ENCODE measurements at regions not wholly inside any gene's neighbourhood (a gene's known extent, or its start where the extent isn't known, plus 50 kb on each side); places are given as distances from the start of the nearest gene placed in this dataset.

- H2AFZ ChIP-seq (ENCODE audit: control insufficient read depth, low read length), result no peak overlapping the region
- H3K9me1 ChIP-seq (ENCODE audit: control insufficient read depth, extremely low read depth, insufficient read depth, low read length), result no peaks in the 10 kb centered on the region
- no peaks in the 10 kb centered on the region for H3K4me1 ChIP-seq (ENCODE audit: control insufficient read depth, extremely low read depth, insufficient read depth, low read length)
- dilution Hi-C loops (cut with MboI; ENCODE audit: extremely low pct_ligation_motif_present, low sequenced_read_pairs), result no loop called here
- no peak overlapping the region for H3K9ac ChIP-seq (ENCODE audit: control insufficient read depth, extremely low read depth, insufficient read depth, low read length)
- no peaks in the 10 kb centered on the region for H3K9me3 ChIP-seq (ENCODE audit: control insufficient read depth, low read depth, low read length)
- H3K4me2 ChIP-seq (ENCODE audit: control insufficient read depth, extremely low read depth, insufficient read depth, low read depth, low read length), result no peak overlapping the region
- H3K79me2 ChIP-seq (ENCODE audit: control insufficient read depth, insufficient read depth, low read length), result no peaks in the 10 kb centered on the region
- no peaks in the 10 kb centered on the region for H3K36me3 ChIP-seq (ENCODE audit: control insufficient read depth in 2 of 2, extremely low read depth in 1 of 2, insufficient read depth in 2 of 2, low read length in 2 of 2)
- H3K4me3 ChIP-seq (ENCODE audit: control insufficient read depth in 2 of 3, extremely low read depth in 1 of 3, insufficient read depth in 2 of 3, low read depth in 1 of 3, low read length in 3 of 3), result no peak overlapping the region
- H4K20me1 ChIP-seq (ENCODE audit: control insufficient read depth, extremely low read depth, insufficient read depth, low read length), result no peaks in the 10 kb centered on the region
- no peaks in the 10 kb centered on the region for H3K27me3 ChIP-seq (ENCODE audit: control insufficient read depth, extremely low read depth, insufficient read depth, low read length)
- H3K27ac ChIP-seq (ENCODE audit: control insufficient read depth, insufficient read depth, low read length), result no peak overlapping the region
- DNase-seq (ENCODE audit: low read depth, low spot score) (no peak), FAIRE-seq (no peak)
- TF ChIP-seq CTCF (optimal IDR thresholded peaks at IDR 0.05 in 1 of 3, IDR thresholded peaks at IDR 0.05 in 1 of 3, conservative IDR thresholded peaks at IDR 0.05 in 1 of 3; ENCODE audit: extremely low read depth in 1 of 3, insufficient read depth in 2 of 3, low read length in 3 of 3) (no peak), EZH2 (IDR thresholded peaks at IDR 0.05; ENCODE audit: low read length) (no peak)
Observed at GRCh38 chr20:12262747-12263146, 345.1 kb downstream of the BTBD3 start.

DNA sequence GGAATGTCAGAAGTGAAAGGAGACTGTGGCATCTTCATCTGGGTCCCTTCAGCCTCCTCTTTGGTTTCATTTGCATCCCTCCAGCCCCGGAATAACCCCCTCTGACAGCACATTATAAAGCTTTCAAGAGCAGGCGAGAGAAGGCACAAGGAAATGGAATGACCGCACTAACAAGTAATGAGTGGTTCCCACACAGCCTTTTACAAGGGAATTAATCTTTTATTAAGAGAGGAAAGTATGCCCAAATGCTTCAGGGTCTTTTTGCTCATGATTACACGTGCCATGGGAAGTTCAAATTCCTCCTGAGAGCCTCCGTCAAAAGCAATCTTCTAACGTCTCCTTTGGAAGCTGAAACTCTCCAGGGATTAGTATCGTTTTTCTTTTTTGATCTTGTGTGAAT lies 347.0 kb downstream of the BTBD3 start:
- Histone ChIP-seq H4K20me1 (ENCODE audit: control insufficient read depth, extremely low read depth, insufficient read depth, low read length) (no peaks in the 10 kb centered on the region), H3K4me1 (ENCODE audit: control insufficient read depth, extremely low read depth, insufficient read depth, low read length) (no peaks in the 10 kb centered on the region), H3K36me3 (ENCODE audit: control insufficient read depth in 2 of 2, extremely low read depth in 1 of 2, insufficient read depth in 2 of 2, low read length in 2 of 2) (no peaks in the 10 kb centered on the region), H3K9ac (ENCODE audit: control insufficient read depth, extremely low read depth, insufficient read depth, low read length) (no peak overlapping the region), H3K79me2 (ENCODE audit: control insufficient read depth, insufficient read depth, low read length) (no peaks in the 10 kb centered on the region), H3K4me2 (ENCODE audit: control insufficient read depth, extremely low read depth, insufficient read depth, low read depth, low read length) (no peak overlapping the region), H3K27ac (ENCODE audit: control insufficient read depth, insufficient read depth, low read length) (no peak overlapping the region), H3K9me3 (ENCODE audit: control insufficient read depth, low read depth, low read length) (no peaks in the 10 kb centered on the region), H2AFZ (ENCODE audit: control insufficient read depth, low read length) (no peak overlapping the region), H3K9me1 (ENCODE audit: control insufficient read depth, extremely low read depth, insufficient read depth, low read length) (no peaks in the 10 kb centered on the region), H3K27me3 (ENCODE audit: control insufficient read depth, extremely low read depth, insufficient read depth, low read length) (no peaks in the 10 kb centered on the region), H3K4me3 (ENCODE audit: control insufficient read depth in 2 of 3, extremely low read depth in 1 of 3, insufficient read depth in 2 of 3, low read depth in 1 of 3, low read length in 3 of 3) (no peak overlapping the region)
- FAIRE-seq (no peak), DNase-seq (ENCODE audit: low read depth, low spot score) (no peak)
- dilution Hi-C loops (cut with MboI; ENCODE audit: extremely low pct_ligation_motif_present, low sequenced_read_pairs), result no loop called here
- TF ChIP-seq EZH2 (IDR thresholded peaks at IDR 0.05; ENCODE audit: low read length), result no peak

DNA sequence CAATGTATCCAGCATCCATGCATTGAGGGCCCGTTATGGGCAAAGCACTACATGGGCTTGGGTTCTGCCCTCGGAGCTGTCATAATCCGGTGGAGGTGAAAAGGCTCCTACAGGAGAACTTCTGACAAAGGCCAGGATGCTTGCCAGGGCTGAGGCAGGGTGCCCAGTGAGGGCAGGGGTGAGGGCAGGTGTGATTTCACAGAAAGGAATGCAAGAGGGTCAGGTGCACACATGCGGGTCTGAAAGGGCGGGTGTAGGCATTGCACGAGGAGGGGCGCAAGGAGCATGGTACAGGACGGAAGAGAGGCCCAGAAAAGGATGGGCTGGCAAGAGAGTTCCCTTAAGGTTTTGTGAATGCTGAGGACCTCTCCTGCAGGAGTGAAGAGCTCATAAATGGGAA lies 348.0 kb downstream of the BTBD3 start:
- no peak overlapping the region for H3K27ac ChIP-seq (ENCODE audit: control insufficient read depth, insufficient read depth, low read length)
- no peaks in the 10 kb centered on the region for H3K79me2 ChIP-seq (ENCODE audit: control insufficient read depth, insufficient read depth, low read length)
- H4K20me1 ChIP-seq (ENCODE audit: control insufficient read depth, extremely low read depth, insufficient read depth, low read length), result no peaks in the 10 kb centered on the region
- H3K4me2 ChIP-seq (ENCODE audit: control insufficient read depth, extremely low read depth, insufficient read depth, low read depth, low read length), result no peak overlapping the region
- H3K27me3 ChIP-seq (ENCODE audit: control insufficient read depth, extremely low read depth, insufficient read depth, low read length), result no peaks in the 10 kb centered on the region
- no peaks in the 10 kb centered on the region for H3K9me1 ChIP-seq (ENCODE audit: control insufficient read depth, extremely low read depth, insufficient read depth, low read length)
- no peak for DNase-seq (ENCODE audit: low read depth, low spot score)
- TF ChIP-seq CTCF (optimal IDR thresholded peaks at IDR 0.05 in 1 of 3, IDR thresholded peaks at IDR 0.05 in 1 of 3, conservative IDR thresholded peaks at IDR 0.05 in 1 of 3; ENCODE audit: extremely low read depth in 1 of 3, insufficient read depth in 2 of 3, low read length in 3 of 3), result no peak
- TF ChIP-seq EZH2 (IDR thresholded peaks at IDR 0.05; ENCODE audit: low read length), result no peak
- dilution Hi-C loops (cut with MboI; ENCODE audit: extremely low pct_ligation_motif_present, low sequenced_read_pairs), result no loop called here
- no peak overlapping the region for H3K9ac ChIP-seq (ENCODE audit: control insufficient read depth, extremely low read depth, insufficient read depth, low read length)
- no peak for FAIRE-seq
- no peaks in the 10 kb centered on the region for H3K9me3 ChIP-seq (ENCODE audit: control insufficient read depth, low read depth, low read length)
- H2AFZ ChIP-seq (ENCODE audit: control insufficient read depth, low read length), result no peak overlapping the region
- H3K36me3 ChIP-seq (ENCODE audit: control insufficient read depth in 2 of 2, extremely low read depth in 1 of 2, insufficient read depth in 2 of 2, low read length in 2 of 2), result no peaks in the 10 kb centered on the region
- H3K4me3 ChIP-seq (ENCODE audit: control insufficient read depth in 2 of 3, extremely low read depth in 1 of 3, insufficient read depth in 2 of 3, low read depth in 1 of 3, low read length in 3 of 3), result no peak overlapping the region
- H3K4me1 ChIP-seq (ENCODE audit: control insufficient read depth, extremely low read depth, insufficient read depth, low read length), result no peaks in the 10 kb centered on the region
